Esophagus muscularis mucosa (tissue), 4 donors: ENCODE measurements at regions not wholly inside any gene's neighbourhood (a gene's known extent, or its start where the extent isn't known, plus 50 kb on each side); places are given as distances from the start of the nearest gene placed in this dataset.

Experiments used
- DNase-seq: peaks from one replicate; pipeline ENCODE4 v3.0.0-alpha.2; 2017; ENCODE audit errors: extremely low spot score
- H3K27ac ChIP-seq, 4 donors: fragments of 200-600 bp; sonication (generic); replicated peaks in 1 of 4; 1 replicate in 3 of 4; 2 replicates in 1 of 4; pipeline ENCODE4 v1.5.1; 2016 to 2019; ENCODE audit warnings: mild to moderate bottlenecking in 1 of 4
- H3K27me3 ChIP-seq, 4 donors: fragments of 200-600 bp; sonication (generic); one replicate each; pipeline versions ENCODE4 v1.5.1 to v1.6.0; 2016 to 2019
- H3K36me3 ChIP-seq, 4 donors: fragments of 200-600 bp; sonication (generic); one replicate each; pipeline ENCODE4 v1.5.1; 2016 to 2019
- H3K4me1 ChIP-seq, 4 donors: fragments of 200-600 bp; sonication (generic); one replicate each; pipeline ENCODE4 v1.5.1; 2016 to 2019
- H3K4me3 ChIP-seq, 4 donors: fragments of 200-600 bp; sonication (generic); 1 replicate in 2 of 4; 2 replicates in 2 of 4; pipeline ENCODE4 v1.5.1; 2016 to 2019; ENCODE audit warnings: mild to moderate bottlenecking in 4 of 4, moderate library complexity in 1 of 4
- H3K9me3 ChIP-seq, 4 donors: fragments of 200-600 bp; sonication (generic); 1 replicate in 3 of 4; 2 replicates in 1 of 4; pipeline ENCODE4 v1.5.1; 2016 to 2019
- CTCF ChIP-seq, 3 experiments: fragments of 200-600 bp in 2 of 3; fragments of 450-650 bp in 1 of 3; sonication (generic) in 2 of 3; IDR thresholded peaks; one replicate each; pipeline ENCODE4 v1.5.1; 2017 to 2019; ENCODE audit warnings: antibody characterized with exemption in 3 of 3, mild to moderate bottlenecking in 2 of 3, moderate library complexity in 1 of 3
- EP300 ChIP-seq: sonication (generic); formaldehyde crosslinking; IDR thresholded peaks from one replicate; pipeline ENCODE4 v1.6.1; 2017; ENCODE audit warnings: antibody characterized with exemption
- POLR2A ChIP-seq: fragments of 450-650 bp; IDR thresholded peaks from one replicate; pipeline ENCODE4 v1.6.1; 2017; ENCODE audit warnings: antibody characterized with exemption, moderate library complexity, mild to moderate bottlenecking, low read depth
- POLR2AphosphoS5 ChIP-seq, 2 donors: sonication (generic); formaldehyde crosslinking; IDR thresholded peaks; one replicate each; pipeline ENCODE4 v1.6.1; 2017; ENCODE audit warnings: antibody characterized with exemption in 2 of 2
- WGBS: methylation state at CpG from one replicate; pipeline ENCODE4 v1.1.5; 2018; 5-methylcytosine and 5-hydroxymethylcytosine counted together
- intact Hi-C: fragments of 100-400 bp; cut with DNase I; formaldehyde crosslinking; loops from one replicate; pipeline ENCODE4 v1.15.1; 2023

GRCh38 chr1:192751260-192751659, 57.6 kb upstream of the RGS2 start:
- no peaks in the 10 kb centered on the region for H3K27me3 ChIP-seq
- no peaks in the 10 kb centered on the region for H3K9me3 ChIP-seq
- no peak for DNase-seq
- H3K27ac ChIP-seq = no peak overlapping the region
- H3K36me3 ChIP-seq = no peaks in the 10 kb centered on the region
- intact Hi-C loops = no loop called here
- no peak overlapping the region for H3K4me3 ChIP-seq
- WGBS = 99% methylated on average over 10 of the region's 12 CpGs
- TF ChIP-seq CTCF (IDR thresholded peaks at IDR 0.05) (no peak), POLR2A (no peak), EP300 (no peak), POLR2AphosphoS5 (IDR thresholded peaks at IDR 0.05) (no peak)
- H3K4me1 ChIP-seq = peaks cover 0 to 7% (median 0%) of the 10 kb centered on the region in 4 donors

DNA sequence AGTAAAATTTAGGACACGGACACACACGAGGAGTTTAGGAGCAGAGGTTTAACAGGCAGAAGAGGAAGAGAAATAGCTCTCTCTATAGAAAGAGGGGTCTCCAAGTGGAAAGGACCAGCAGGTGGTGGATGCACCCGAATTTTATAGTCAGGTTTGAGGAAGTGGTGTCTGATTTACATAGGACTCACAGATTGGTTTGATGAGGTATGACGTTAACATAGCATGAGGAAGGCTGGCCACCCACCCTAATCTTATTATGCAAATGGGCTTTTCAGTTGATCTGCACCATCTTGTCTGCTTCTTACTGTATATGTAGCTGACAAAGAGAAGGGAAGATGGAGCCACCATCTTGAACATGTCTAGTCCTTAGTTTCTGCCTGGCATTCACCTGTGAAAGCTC, 52.5 kb upstream of the RGS2 start:
- TF ChIP-seq CTCF (IDR thresholded peaks at IDR 0.05) (no peak), POLR2AphosphoS5 (IDR thresholded peaks at IDR 0.05) (no peak), EP300 (no peak)

GRCh38 chr1:192756847-192757246, 52.0 kb upstream of the RGS2 start:
- no peak for DNase-seq
- no peaks in the 10 kb centered on the region for H3K36me3 ChIP-seq
- H3K4me3 ChIP-seq = no peak overlapping the region
- H3K9me3 ChIP-seq = no peaks in the 10 kb centered on the region
- TF ChIP-seq POLR2AphosphoS5 (IDR thresholded peaks at IDR 0.05) = no peak
- TF ChIP-seq CTCF (IDR thresholded peaks at IDR 0.05) = no peak
- no peak for TF ChIP-seq POLR2A
- TF ChIP-seq EP300 = no peak
- H3K27me3 ChIP-seq = no peaks in the 10 kb centered on the region
- intact Hi-C loops = no loop called here
- no peaks in the 10 kb centered on the region for H3K4me1 ChIP-seq
- WGBS = 78% methylated on average over 2 of the region's 2 CpGs
- H3K27ac ChIP-seq = no peak overlapping the region

More for the DNA sequence above, 52.5 kb upstream of the RGS2 start:
- H3K9me3 ChIP-seq = no peaks in the 10 kb centered on the region
- no peaks in the 10 kb centered on the region for H3K4me1 ChIP-seq
- DNase-seq = no peak
- H3K27ac ChIP-seq = no peak overlapping the region
- no peaks in the 10 kb centered on the region for H3K27me3 ChIP-seq
- intact Hi-C loops = no loop called here
- no peak overlapping the region for H3K4me3 ChIP-seq
- WGBS = 94% methylated on average over 4 of the region's 4 CpGs
- H3K36me3 ChIP-seq = no peaks in the 10 kb centered on the region

GRCh38 chr1:192758492-192758891, 50.3 kb upstream of the RGS2 start:
- intact Hi-C loops = no loop called here
- WGBS = 93% methylated on average over 1 of the region's 1 CpG
- peaks cover 0 to 7% (median 4%) of the 10 kb centered on the region in 4 donors for H3K4me1 ChIP-seq
- H3K27me3 ChIP-seq = no peaks in the 10 kb centered on the region
- no peaks in the 10 kb centered on the region for H3K36me3 ChIP-seq
- DNase-seq = no peak
- H3K27ac ChIP-seq = no peak overlapping the region
- TF ChIP-seq EP300 = no peak
- TF ChIP-seq POLR2A = no peak
- no peak for TF ChIP-seq POLR2AphosphoS5 (IDR thresholded peaks at IDR 0.05)
- TF ChIP-seq CTCF (IDR thresholded peaks at IDR 0.05) = no peak
- no peak overlapping the region for H3K4me3 ChIP-seq
- H3K9me3 ChIP-seq = no peaks in the 10 kb centered on the region
